ENCODE measurements at regions not wholly inside any gene's neighbourhood (a gene's known extent, or its start where the extent isn't known, plus 50 kb on each side); places are given as distances from the start of the nearest gene placed in this dataset.

DNA sequence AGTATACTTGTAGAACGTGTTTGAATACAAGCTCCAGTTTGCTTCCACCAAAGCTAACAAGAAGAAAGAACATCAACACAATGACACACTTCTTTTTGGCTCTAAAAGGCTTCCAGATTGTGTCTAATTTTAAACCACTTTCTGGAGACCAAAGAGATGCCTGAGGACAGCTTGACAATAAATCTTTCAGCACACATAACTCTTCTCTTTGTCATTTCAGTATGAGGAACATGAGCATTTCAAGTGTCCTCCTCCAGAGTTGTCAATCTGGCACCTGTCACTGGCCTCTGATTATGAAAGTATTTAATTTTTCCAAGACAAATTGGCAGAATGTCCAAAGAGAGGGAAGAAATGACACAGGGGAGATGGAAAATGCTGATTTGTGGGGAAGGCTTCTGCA lies 79.0 kb upstream of the TLR4 start (continued):
- no peak for TF ChIP-seq ZNF462 (CRISPR knock-in tag; IDR thresholded peaks at IDR 0.05)

DNA sequence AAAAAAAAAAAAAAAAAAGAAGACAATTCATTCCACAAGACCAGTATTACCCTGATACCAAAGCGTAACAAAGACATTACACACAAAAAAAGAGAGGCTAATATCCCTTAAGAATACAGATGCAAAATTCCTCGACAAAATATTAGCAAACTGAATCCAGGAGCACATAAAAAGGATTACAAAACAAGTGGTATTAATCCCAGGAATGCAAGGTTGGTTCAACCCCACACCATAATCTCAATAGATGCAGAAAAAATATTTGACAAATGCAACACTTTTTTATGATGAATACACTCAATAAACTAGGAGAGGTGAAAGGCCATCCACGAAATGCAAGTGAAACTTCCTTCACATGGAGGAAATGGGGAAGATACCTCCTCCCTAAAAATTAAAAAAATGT lies 80.1 kb upstream of the TLR4 start:
- Histone ChIP-seq H3F3A (replicated peaks; ENCODE audit: low read depth) (no peaks in the 10 kb centered on the region), H3K9me2 (ENCODE audit: insufficient read depth) (no peaks in the 10 kb centered on the region), H4K20me1 (replicated peaks; ENCODE audit: insufficient read depth) (no peaks in the 10 kb centered on the region), H3K79me2 (replicated peaks; ENCODE audit: insufficient read depth) (no peaks in the 10 kb centered on the region), H3K27ac (ENCODE audit: low read depth) (no peak overlapping the region), H2AFZ (no peak overlapping the region), H3K27me3 (ENCODE audit: insufficient read depth) (no peaks in the 10 kb centered on the region), H3K36me3 (ENCODE audit: insufficient read depth) (no peaks in the 10 kb centered on the region), H3K4me2 (no peak overlapping the region), H3K4me1 (ENCODE audit: insufficient read depth) (no peaks in the 10 kb centered on the region), H3K4me3 (no peak overlapping the region)
- no peaks in the 10 kb centered on the region for H3K4me1 Mint-ChIP-seq
- H3K27ac Mint-ChIP-seq: no peak overlapping the region
- no peaks in the 10 kb centered on the region for H3K27me3 Mint-ChIP-seq (ENCODE audit: insufficient read depth, low read depth, poor library complexity)
- TF ChIP-seq NANOG (IDR thresholded peaks at IDR 0.05; ENCODE audit: borderline replicate concordance): no peak
- DNase-seq (ENCODE audit: low spot score) (no peak), ATAC-seq (no peak)
- H3K36me3 Mint-ChIP-seq (ENCODE audit: low read depth): peaks cover 3% of the 10 kb centered on the region; the same call in 1 of the 3 replicates
- peaks cover 17% of the 10 kb centered on the region; the same call in 2 of the 3 replicates for H3K9me3 Mint-ChIP-seq
- no peak overlapping the region for H3K4me3 Mint-ChIP-seq

DNA sequence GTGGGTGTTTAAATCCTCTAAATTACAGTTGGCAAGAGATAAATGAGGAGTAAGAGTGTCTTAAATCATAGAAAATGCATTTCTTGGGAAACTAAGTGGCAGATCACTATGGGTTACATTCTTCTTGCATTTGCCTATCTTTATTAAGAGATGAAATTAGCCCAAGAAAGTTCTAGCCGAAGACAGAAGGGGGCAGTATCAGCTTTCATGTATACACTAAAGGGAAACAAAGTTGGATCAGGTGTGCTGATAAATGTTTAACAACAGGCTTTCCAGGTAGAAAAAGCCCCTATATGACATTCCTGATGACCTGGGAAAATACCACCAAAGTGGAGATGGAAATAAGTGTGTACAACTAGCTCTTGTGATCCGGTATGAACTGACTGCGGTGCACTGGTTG lies 81.9 kb upstream of the TLR4 start:
- H3K27me3 ChIP-seq (ENCODE audit: insufficient read depth): no peaks in the 10 kb centered on the region
- peak; percentile 50 for DNase-seq (ENCODE audit: low spot score)
- no peak overlapping the region for H2AFZ ChIP-seq
- no peaks in the 10 kb centered on the region for H3K4me1 Mint-ChIP-seq
- no peaks in the 10 kb centered on the region for H3K4me1 ChIP-seq (ENCODE audit: insufficient read depth)
- H3K27ac ChIP-seq (ENCODE audit: low read depth): no peak overlapping the region
- no peak overlapping the region for H3K27ac Mint-ChIP-seq
- peaks cover 3% of the 10 kb centered on the region; the same call in 1 of the 3 replicates for H3K36me3 Mint-ChIP-seq (ENCODE audit: low read depth)
- no peak for TF ChIP-seq REST (IDR thresholded peaks at IDR 0.05; ENCODE audit: unreplicated experiment)
- TF ChIP-seq, protein P1, sequence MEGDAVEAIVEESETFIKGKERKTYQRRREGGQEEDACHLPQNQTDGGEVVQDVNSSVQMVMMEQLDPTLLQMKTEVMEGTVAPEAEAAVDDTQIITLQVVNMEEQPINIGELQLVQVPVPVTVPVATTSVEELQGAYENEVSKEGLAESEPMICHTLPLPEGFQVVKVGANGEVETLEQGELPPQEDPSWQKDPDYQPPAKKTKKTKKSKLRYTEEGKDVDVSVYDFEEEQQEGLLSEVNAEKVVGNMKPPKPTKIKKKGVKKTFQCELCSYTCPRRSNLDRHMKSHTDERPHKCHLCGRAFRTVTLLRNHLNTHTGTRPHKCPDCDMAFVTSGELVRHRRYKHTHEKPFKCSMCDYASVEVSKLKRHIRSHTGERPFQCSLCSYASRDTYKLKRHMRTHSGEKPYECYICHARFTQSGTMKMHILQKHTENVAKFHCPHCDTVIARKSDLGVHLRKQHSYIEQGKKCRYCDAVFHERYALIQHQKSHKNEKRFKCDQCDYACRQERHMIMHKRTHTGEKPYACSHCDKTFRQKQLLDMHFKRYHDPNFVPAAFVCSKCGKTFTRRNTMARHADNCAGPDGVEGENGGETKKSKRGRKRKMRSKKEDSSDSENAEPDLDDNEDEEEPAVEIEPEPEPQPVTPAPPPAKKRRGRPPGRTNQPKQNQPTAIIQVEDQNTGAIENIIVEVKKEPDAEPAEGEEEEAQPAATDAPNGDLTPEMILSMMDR (conservative IDR thresholded peaks at IDR 0.05; ENCODE audit: low read depth in 2 of 2): peak; percentile 45 to 50
- no peak overlapping the region for H3K4me3 ChIP-seq
- H4K20me1 ChIP-seq (replicated peaks; ENCODE audit: insufficient read depth): no peaks in the 10 kb centered on the region
- no peaks in the 10 kb centered on the region for H3K9me2 ChIP-seq (ENCODE audit: insufficient read depth)
- H3K4me2 ChIP-seq: no peak overlapping the region
- ATAC-seq: no peak
- H3K9me3 Mint-ChIP-seq: peaks cover 17% of the 10 kb centered on the region; the same call in 2 of the 3 replicates
- H3F3A ChIP-seq (replicated peaks; ENCODE audit: low read depth): no peaks in the 10 kb centered on the region
- no peak overlapping the region for H3K4me3 Mint-ChIP-seq
- H3K36me3 ChIP-seq (ENCODE audit: insufficient read depth): no peaks in the 10 kb centered on the region
- H3K27me3 Mint-ChIP-seq (ENCODE audit: insufficient read depth, low read depth, poor library complexity): no peaks in the 10 kb centered on the region
- no peaks in the 10 kb centered on the region for H3K79me2 ChIP-seq (replicated peaks; ENCODE audit: insufficient read depth)
